Nucleus accumbens (tissue), 56 donors: ENCODE measurements at regions not wholly inside any gene's neighbourhood (a gene's known extent, or its start where the extent isn't known, plus 50 kb on each side); places are given as distances from the start of the nearest gene placed in this dataset.

Source experiments
- DNase-seq, 56 donors: peaks; one replicate each; lab custom pipeline; 2025; lab: John Stamatoyannopoulos, UW

GRCh38 chr11:25859776-25860175 lies 472.2 kb upstream of the ANO3 start:
- no peak for DNase-seq

- DNase-seq, result no peak
Observed at GRCh38 chr11:25860677-25861450, 471.1 kb upstream of the ANO3 start.

DNA sequence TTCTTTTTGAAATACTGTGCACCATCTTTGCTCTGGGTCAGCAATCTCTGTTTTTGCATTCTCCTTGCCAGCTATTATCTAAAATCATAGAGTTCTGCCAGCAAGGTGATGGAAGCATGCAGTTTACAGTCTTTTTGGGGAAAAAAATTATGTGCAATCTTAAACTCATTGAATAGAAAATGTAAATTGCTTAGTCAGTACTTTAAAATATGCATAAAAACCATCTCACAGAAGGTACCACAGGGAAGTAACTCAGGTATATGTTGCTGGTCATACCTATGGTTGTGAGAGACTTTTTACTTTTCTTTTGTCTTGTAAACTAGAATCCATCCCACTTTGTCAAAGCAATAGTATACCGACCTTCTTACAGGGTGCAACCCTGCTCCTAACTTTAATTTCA lies 469.8 kb upstream of the ANO3 start:
- DNase-seq, result no peak

GRCh38 chr11:25863986-25864385 lies 467.9 kb upstream of the ANO3 start:
- DNase-seq, result no peak

GRCh38 chr11:25876456-25876965 lies 455.4 kb upstream of the ANO3 start:
- no peak for DNase-seq

DNA sequence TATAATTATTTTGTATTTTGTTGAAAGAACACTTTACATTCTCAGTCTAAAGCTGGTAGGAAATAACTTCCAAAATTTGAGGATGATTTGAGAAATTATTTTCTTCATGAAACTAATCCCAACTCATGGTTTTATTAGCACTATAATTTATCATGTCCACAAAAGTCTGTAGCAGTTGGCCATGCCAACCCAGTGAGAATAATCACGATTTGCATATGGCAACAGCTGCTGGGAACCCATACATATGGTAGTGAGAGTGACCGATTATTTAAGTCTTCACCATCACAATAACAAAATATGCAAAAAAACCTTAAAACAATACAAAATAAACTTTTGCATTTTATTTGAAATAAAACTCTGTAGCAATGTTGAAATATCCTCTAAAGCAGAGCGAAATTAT lies 445.9 kb upstream of the ANO3 start:
- no peak for DNase-seq

GRCh38 chr11:25890626-25891260 lies 441.2 kb upstream of the ANO3 start:
- no peak for DNase-seq

DNA sequence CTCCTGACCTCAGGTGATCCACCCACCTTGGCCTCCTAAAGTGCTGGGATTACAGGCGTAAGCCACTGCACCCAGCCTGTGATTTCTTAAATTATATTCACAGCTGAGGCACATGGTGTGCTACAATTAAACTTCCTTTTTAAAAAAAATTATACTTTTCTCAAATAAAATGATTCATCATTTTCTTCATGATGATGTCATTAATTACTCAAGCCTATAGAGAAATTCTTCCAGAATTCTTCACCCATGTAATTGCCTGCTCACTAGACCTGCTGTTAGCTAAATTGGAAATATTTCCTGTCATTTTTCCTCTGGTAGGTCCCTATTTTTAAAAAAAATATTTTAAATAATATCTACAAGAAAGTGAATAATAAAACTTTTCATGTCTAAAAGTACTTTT lies 440.0 kb upstream of the ANO3 start:
- no peak for DNase-seq

DNA sequence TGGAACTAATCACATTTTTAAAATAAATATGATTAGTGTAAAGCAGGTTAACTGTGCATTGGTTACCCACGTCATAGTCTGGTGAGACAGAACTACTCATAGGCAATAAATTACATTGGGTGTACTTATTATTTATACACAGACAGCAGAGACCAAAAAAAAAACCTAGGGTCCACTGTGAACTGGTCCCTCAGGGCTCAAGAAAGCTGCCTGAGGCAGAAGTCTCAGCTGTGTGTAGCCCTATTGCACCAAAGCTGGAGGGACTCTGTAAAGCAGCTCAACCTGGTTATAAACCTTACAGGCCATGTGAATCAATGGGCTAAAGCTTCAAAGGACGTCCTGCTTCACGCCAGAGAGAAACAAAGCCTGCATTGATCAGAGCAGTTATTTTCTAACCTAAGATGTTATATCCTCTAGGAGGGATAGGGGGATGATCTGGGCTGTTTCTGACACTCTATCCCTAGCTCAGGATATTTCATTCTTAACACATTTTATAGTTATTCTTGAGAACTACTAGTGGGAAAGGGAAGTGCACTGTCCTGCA lies 432.2 kb upstream of the ANO3 start:
- no peak for DNase-seq

- no peak for DNase-seq
Observed at GRCh38 chr11:25900814-25901213, 431.1 kb upstream of the ANO3 start.

GRCh38 chr11:25901415-25901814 lies 430.5 kb upstream of the ANO3 start:
- no peak for DNase-seq

GRCh38 chr11:25902476-25902875 lies 429.5 kb upstream of the ANO3 start:
- DNase-seq, result no peak

- DNase-seq, result no peak
Observed at GRCh38 chr11:25908726-25909125, 423.2 kb upstream of the ANO3 start.

DNA sequence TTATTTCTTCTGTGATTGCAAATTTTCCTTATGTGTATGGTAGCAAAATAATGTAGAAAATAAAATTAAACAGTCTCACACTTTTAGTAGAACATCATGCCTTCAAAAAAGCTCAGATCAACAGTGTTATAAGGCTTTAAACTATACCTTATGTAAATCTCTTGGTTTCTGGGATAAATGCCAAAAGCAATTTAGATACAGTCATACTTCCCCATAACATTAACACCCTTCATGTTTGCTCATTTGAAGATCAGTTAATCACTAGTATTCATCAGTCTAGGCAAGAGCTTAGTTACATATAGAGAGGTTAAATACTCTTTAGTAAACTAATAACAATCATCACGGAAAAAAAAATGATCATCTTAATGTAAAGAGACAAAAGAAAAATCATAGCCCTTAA lies 421.8 kb upstream of the ANO3 start:
- no peak for DNase-seq

DNA sequence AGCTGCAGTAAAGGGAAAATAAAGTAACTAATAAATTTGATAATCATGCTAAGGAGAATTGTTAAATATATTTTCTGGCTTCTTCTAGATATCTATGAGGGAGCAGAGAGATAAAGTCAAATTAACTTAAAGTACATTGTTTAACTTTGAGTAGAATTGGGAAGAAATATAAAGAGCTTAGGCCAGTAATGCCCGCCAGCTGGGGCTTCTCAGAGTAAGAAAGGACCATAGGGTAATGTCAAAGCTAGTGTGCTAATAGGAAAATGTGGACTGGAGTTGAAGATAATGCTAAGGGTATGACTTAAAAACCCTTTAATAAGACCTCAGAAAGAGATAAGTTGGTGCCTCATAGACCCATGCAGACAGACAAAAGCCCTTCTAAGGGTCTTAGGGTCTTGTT lies 411.6 kb upstream of the ANO3 start:
- DNase-seq, result no peak

DNA sequence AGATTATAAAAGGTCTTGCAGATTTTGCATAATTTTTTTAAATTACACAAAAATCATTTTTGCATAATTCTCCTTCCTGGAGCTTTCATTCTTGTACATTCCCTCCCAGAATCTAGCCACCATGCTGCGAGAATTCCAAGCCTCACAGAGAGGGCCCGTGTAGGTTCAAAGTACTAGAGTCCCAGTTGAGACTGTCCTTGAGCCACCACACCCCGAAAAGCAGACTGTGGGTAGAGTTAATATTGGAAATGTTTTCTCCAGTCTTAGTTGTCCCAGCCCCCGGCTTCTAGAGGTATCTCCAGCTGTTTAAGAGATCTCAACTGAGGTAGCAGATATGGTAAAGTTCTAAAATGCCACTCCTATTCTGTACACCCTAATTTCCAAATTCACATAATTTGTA lies 407.3 kb upstream of the ANO3 start:
- DNase-seq, result no peak

GRCh38 chr11:25925359-25925758 lies 406.6 kb upstream of the ANO3 start:
- no peak for DNase-seq

GRCh38 chr11:25927411-25927953 lies 404.4 kb upstream of the ANO3 start:
- DNase-seq, result no peak

DNA sequence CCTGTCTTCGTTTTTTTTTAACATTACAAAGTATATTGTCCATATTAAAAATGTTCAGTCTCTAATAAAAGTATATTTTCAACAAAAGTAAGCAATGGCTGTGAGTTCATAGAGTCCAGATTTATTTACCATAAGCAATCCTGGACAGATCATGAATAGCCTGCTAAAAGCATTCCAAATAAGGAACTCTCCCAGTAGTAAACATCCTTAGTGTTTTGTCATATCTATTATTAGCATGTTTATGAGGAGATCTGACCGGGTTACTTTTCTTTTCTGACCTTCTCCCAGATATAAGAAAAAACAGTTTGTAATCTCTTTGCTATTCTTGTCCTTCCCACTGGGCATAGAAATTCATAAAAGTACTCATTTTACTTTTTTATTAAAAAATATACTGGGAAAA lies 403.9 kb upstream of the ANO3 start:
- DNase-seq, result no peak

GRCh38 chr11:25938952-25939351 lies 393.0 kb upstream of the ANO3 start:
- DNase-seq, result no peak

- DNase-seq, result no peak
Observed at GRCh38 chr11:25939691-25940090, 392.2 kb upstream of the ANO3 start.

GRCh38 chr11:25941353-25941752 lies 390.6 kb upstream of the ANO3 start:
- DNase-seq, result no peak
